GM12878 (cell line): ENCODE measurements at regions not wholly inside any gene's neighbourhood (a gene's known extent, or its start where the extent isn't known, plus 50 kb on each side); places are given as distances from the start of the nearest gene placed in this dataset.

ENCODE experiments used
- ATAC-seq: fragments of 200-7000 bp; cut with Tn5 transposase; 3 replicates; pipeline ENCODE4 v1.9.1; 2020; ENCODE audit warnings: mild to moderate bottlenecking, moderate library complexity
- BruUV-seq: library from RNA; stranded (reverse); fragments of 400-500 nt; replicated peaks from 2 replicates; lab custom pipeline; 2021; lab: Mats Ljungman, UMichigan
- CTCF ChIA-PET: fragments of 300-600 bp; sonication (Branson Sonifier 250); formaldehyde crosslinking; extraction: SDS; loops from one replicate; lab custom pipeline; 2021; ENCODE audit warnings: inconsistent platforms; lab: Yijun Ruan, JAX
- POLR2A ChIA-PET: fragments of 350-600 bp; formaldehyde crosslinking; extraction: SDS; loops from one replicate; lab custom pipeline; 2021; ENCODE audit warnings: inconsistent platforms; lab: Charles Lee
- RAD21 ChIA-PET: fragments of 300-600 bp; sonication (Branson Sonifier 250); formaldehyde crosslinking; loops from one replicate; lab custom pipeline; 2023; ENCODE audit warnings: antibody characterized with exemption; ENCODE audit not compliant: unreplicated experiment; lab: Charles Lee
- SMC1A ChIA-PET: fragments of 300-600 bp; sonication (Branson Sonifier 250); formaldehyde crosslinking; loops from one replicate; lab custom pipeline; 2023; ENCODE audit not compliant: unreplicated experiment, uncharacterized antibody; lab: Charles Lee
- DNase-seq: peaks from one replicate; pipeline ENCODE4 v3.0.0-alpha.2; 2011; ENCODE audit warnings: low read depth, low spot score
- FAIRE-seq: peaks from 3 replicates; lab custom pipeline; 2011; peaks lifted over from hg19 to GRCh38; lab: Jason Lieb, UNC
- H2AFZ ChIP-seq: 2 replicates; pipeline ENCODE4 v1.6.0; 2011; ENCODE audit warnings: low read depth, low read length, control low read depth; ENCODE audit not compliant: control insufficient read depth
- H3K27ac ChIP-seq: 2 replicates; pipeline ENCODE4 v1.5.1; 2011; ENCODE audit warnings: control low read depth; ENCODE audit not compliant: control insufficient read depth, insufficient read depth
- H3K27me3 ChIP-seq, 2 experiments: replicated peaks in 1 of 2; 2 replicates each; pipeline versions ENCODE4 v1.6.0 to v1.6.1; 2011; ENCODE audit warnings: low read length in 1 of 2; ENCODE audit not compliant: control insufficient read depth in 2 of 2, insufficient read depth in 2 of 2
- H3K36me3 ChIP-seq, 2 experiments: 2 replicates each; pipeline ENCODE4 v1.5.1; 2011; ENCODE audit warnings: low read length in 1 of 2; ENCODE audit not compliant: control insufficient read depth in 2 of 2, insufficient read depth in 2 of 2
- H3K4me1 ChIP-seq: 2 replicates; pipeline ENCODE4 v1.6.1; 2011; ENCODE audit warnings: mild to moderate bottlenecking, low read length, moderate library complexity, mixed read lengths; ENCODE audit not compliant: control insufficient read depth, insufficient read depth
- H3K4me2 ChIP-seq: 2 replicates; pipeline ENCODE4 v1.6.0; 2011; ENCODE audit warnings: control low read depth; ENCODE audit not compliant: control insufficient read depth, insufficient read depth
- H3K4me3 ChIP-seq: fragments of 200-600 bp; sonication (generic); 2 replicates; pipeline ENCODE4 v1.5.1; 2016
- H3K79me2 ChIP-seq: 2 replicates; pipeline ENCODE4 v1.6.0; 2011; ENCODE audit warnings: low read length; ENCODE audit not compliant: control insufficient read depth, insufficient read depth
- H3K9ac ChIP-seq: 2 replicates; pipeline ENCODE4 v1.8.0; 2011; ENCODE audit warnings: low read length, control low read depth, mixed read lengths; ENCODE audit not compliant: control insufficient read depth, insufficient read depth
- H3K9me3 ChIP-seq: replicated peaks from 3 replicates; pipeline ENCODE4 v1.5.1; 2011; ENCODE audit warnings: mild to moderate bottlenecking, low read length; ENCODE audit not compliant: control insufficient read depth, insufficient read depth
- H4K20me1 ChIP-seq: 2 replicates; pipeline ENCODE4 v1.6.0; 2011; ENCODE audit not compliant: control insufficient read depth, insufficient read depth
- ATF7 ChIP-seq: fragments of 450-650 bp; IDR thresholded peaks from 2 replicates; pipeline ENCODE4 v1.6.1; 2016; ENCODE audit warnings: low read depth, mild to moderate bottlenecking
- BMI1 ChIP-seq: fragments of 450-650 bp; IDR thresholded peaks from 2 replicates; pipeline ENCODE4 v1.6.1; 2016; ENCODE audit warnings: mild to moderate bottlenecking, moderate library complexity, borderline replicate concordance
- CBX3 ChIP-seq: fragments of 200-600 bp; sonication (generic); IDR thresholded peaks from 2 replicates; pipeline ENCODE4 v1.6.1; 2016; ENCODE audit warnings: low read depth, borderline replicate concordance
- FOXK2 ChIP-seq: fragments of 450-650 bp; IDR thresholded peaks from 2 replicates; pipeline ENCODE4 v1.6.1; 2017; ENCODE audit warnings: mild to moderate bottlenecking, moderate library complexity
- IRF4 ChIP-seq: IDR thresholded peaks from 2 replicates; pipeline ENCODE4 v1.6.1; 2011; ENCODE audit warnings: low read depth, low read length
- KLF5 ChIP-seq: fragments of 450-650 bp; IDR thresholded peaks from 2 replicates; pipeline ENCODE4 v1.6.1; 2014; ENCODE audit warnings: mild to moderate bottlenecking; ENCODE audit not compliant: partially characterized antibody
- NBN ChIP-seq: fragments of 450-650 bp; IDR thresholded peaks from 2 replicates; pipeline ENCODE4 v1.6.1; 2016
- NFIC ChIP-seq: IDR thresholded peaks from 2 replicates; pipeline ENCODE4 v1.6.1; 2012; ENCODE audit warnings: low read depth, mild to moderate bottlenecking, inconsistent platforms, low read length, moderate library complexity
- POLR2A ChIP-seq: IDR thresholded peaks from 2 replicates; pipeline ENCODE4 v1.6.1; 2011; ENCODE audit warnings: low read depth, mild to moderate bottlenecking, low read length
- RAD51 ChIP-seq: fragments of 450-650 bp; IDR thresholded peaks from 2 replicates; pipeline ENCODE4 v1.6.1; 2016; ENCODE audit warnings: moderate library complexity, mild to moderate bottlenecking, inconsistent platforms
- RBBP5 ChIP-seq: fragments of 200-600 bp; sonication (generic); conservative IDR thresholded peaks from 2 replicates; pipeline ENCODE4 v1.6.1; 2016
- ZBTB11 ChIP-seq: fragments of 450-650 bp; formaldehyde crosslinking; IDR thresholded peaks from 2 replicates; pipeline ENCODE4 v1.5.0; 2022; ENCODE audit warnings: mild to moderate bottlenecking, missing genetic modification characterization
- ZNF384 ChIP-seq: IDR thresholded peaks from 2 replicates; pipeline ENCODE4 v1.6.1; 2012; ENCODE audit warnings: low read depth, mild to moderate bottlenecking, low read length, improper control_type of control experiment, borderline replicate concordance
- WGBS: methylation state at CpG from one replicate; pipeline ENCODE4 v1.1.6; 2016; ENCODE audit warnings: low lambda C conversion rate; ENCODE audit not compliant: insufficient replicate concordance, insufficient coverage; ENCODE audit errors: missing lambda C conversion rate; 5-methylcytosine and 5-hydroxymethylcytosine counted together
- in situ Hi-C: fragments of 300-500 bp; cut with MboI; formaldehyde crosslinking; loops from 9 replicates; pipeline ENCODE4 v1.14.3; 2018; ENCODE audit warnings: mixed read lengths
- intact Hi-C: fragments of 100-400 bp; cut with micrococcal nuclease; formaldehyde crosslinking; loops from one replicate; pipeline ENCODE4 v1.14.2; 2022; ENCODE audit not compliant: unreplicated experiment
- TF ChIP-seq, protein P1 (sequence below): fragments of 450-650 bp; conservative IDR thresholded peaks from 2 replicates; pipeline ENCODE4 v1.6.1; 2017; ENCODE audit warnings: mild to moderate bottlenecking, moderate library complexity
- TF ChIP-seq, protein P2 (sequence below): fragments of 450-650 bp; IDR thresholded peaks from 2 replicates; pipeline ENCODE4 v1.6.1; 2017; ENCODE audit warnings: mild to moderate bottlenecking, low read depth, inconsistent platforms; ENCODE audit not compliant: poor library complexity, severe bottlenecking

GRCh38 chr13:31927219-31927653 lies 104.3 kb upstream of the FRY start:
- ChIA-PET RAD21 (interaction anchor here (0.9 to 1.5 kb wide), 3 partner anchors 12 to 40 kb away, joined by 3 to 4 read pairs (median 3); no protein-coding TSS in a partner anchor), POLR2A (no interaction called here), SMC1A (interaction anchor here (1.7 to 3.5 kb wide), 4 partner anchors 8 to 32 kb away, joined by 7 to 33 read pairs (median 11); no protein-coding TSS in a partner anchor), CTCF (interaction anchor here (0.6 to 3.8 kb wide), 2 partner anchors 17 to 374 kb away, joined by 3 to 26 read pairs; no protein-coding TSS in a partner anchor)
- Histone ChIP-seq H3K9ac (no peak overlapping the region), H3K4me3 (no peak overlapping the region), H3K27me3 (no peaks in the 10 kb centered on the region), H3K36me3 (no peaks in the 10 kb centered on the region), H3K79me2 (no peaks in the 10 kb centered on the region), H3K9me3 (no peaks in the 10 kb centered on the region), H3K27ac (no peak overlapping the region), H3K4me1 (peaks cover 11% of the 10 kb centered on the region), H3K4me2 (no peak overlapping the region), H4K20me1 (no peaks in the 10 kb centered on the region), H2AFZ (no peak overlapping the region)
- ATAC-seq: no peak
- TF ChIP-seq BMI1: no peak
- no peak for TF ChIP-seq ATF7
- TF ChIP-seq FOXK2: no peak
- TF ChIP-seq CBX3: no peak
- TF ChIP-seq POLR2A: no peak
- TF ChIP-seq KLF5: no peak
- TF ChIP-seq ZBTB11 (CRISPR knock-in tag): no peak
- TF ChIP-seq NBN: no peak
- TF ChIP-seq, protein P1, sequence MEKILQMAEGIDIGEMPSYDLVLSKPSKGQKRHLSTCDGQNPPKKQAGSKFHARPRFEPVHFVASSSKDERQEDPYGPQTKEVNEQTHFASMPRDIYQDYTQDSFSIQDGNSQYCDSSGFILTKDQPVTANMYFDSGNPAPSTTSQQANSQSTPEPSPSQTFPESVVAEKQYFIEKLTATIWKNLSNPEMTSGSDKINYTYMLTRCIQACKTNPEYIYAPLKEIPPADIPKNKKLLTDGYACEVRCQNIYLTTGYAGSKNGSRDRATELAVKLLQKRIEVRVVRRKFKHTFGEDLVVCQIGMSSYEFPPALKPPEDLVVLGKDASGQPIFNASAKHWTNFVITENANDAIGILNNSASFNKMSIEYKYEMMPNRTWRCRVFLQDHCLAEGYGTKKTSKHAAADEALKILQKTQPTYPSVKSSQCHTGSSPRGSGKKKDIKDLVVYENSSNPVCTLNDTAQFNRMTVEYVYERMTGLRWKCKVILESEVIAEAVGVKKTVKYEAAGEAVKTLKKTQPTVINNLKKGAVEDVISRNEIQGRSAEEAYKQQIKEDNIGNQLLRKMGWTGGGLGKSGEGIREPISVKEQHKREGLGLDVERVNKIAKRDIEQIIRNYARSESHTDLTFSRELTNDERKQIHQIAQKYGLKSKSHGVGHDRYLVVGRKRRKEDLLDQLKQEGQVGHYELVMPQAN: no peak
- TF ChIP-seq, protein P2, sequence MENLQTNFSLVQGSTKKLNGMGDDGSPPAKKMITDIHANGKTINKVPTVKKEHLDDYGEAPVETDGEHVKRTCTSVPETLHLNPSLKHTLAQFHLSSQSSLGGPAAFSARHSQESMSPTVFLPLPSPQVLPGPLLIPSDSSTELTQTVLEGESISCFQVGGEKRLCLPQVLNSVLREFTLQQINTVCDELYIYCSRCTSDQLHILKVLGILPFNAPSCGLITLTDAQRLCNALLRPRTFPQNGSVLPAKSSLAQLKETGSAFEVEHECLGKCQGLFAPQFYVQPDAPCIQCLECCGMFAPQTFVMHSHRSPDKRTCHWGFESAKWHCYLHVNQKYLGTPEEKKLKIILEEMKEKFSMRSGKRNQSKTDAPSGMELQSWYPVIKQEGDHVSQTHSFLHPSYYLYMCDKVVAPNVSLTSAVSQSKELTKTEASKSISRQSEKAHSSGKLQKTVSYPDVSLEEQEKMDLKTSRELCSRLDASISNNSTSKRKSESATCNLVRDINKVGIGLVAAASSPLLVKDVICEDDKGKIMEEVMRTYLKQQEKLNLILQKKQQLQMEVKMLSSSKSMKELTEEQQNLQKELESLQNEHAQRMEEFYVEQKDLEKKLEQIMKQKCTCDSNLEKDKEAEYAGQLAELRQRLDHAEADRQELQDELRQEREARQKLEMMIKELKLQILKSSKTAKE: no peak
- no peak for TF ChIP-seq IRF4
- TF ChIP-seq NFIC: no peak
- no peak for TF ChIP-seq ZNF384
- TF ChIP-seq RBBP5: no peak
- no peak for TF ChIP-seq RAD51
- BruUV-seq: no TSS peak
- intact Hi-C loops: no loop called here
- FAIRE-seq: no peak
- DNase-seq: no peak
- in situ Hi-C loops: no loop called here
- 68% methylated on average over 5 of the region's 5 CpGs for WGBS
